Fibroblast of villous mesenchyme (primary cell): ENCODE measurements at regions not wholly inside any gene's neighbourhood (a gene's known extent, or its start where the extent isn't known, plus 50 kb on each side); places are given as distances from the start of the nearest gene placed in this dataset.
"Not testable (repeated sequence)": the region's sequence is repeated elsewhere in the genome, so short reads cannot be mapped to it uniquely, and the experiment has no call there.

Experiments
- DNase-seq: peaks from one replicate; pipeline ENCODE4 v3.0.0-alpha.2; 2010; ENCODE audit warnings: low read depth
- H3K4me3 ChIP-seq: 2 replicates; pipeline ENCODE4 v1.5.1; 2011; ENCODE audit warnings: low read depth, mild to moderate bottlenecking, low read length
- TF ChIP-seq, protein P1 (sequence below): IDR thresholded peaks from 2 replicates; pipeline ENCODE4 v1.5.1; 2012; ENCODE audit warnings: low read depth, mild to moderate bottlenecking, low read length; ENCODE audit not compliant: insufficient read depth

DNA sequence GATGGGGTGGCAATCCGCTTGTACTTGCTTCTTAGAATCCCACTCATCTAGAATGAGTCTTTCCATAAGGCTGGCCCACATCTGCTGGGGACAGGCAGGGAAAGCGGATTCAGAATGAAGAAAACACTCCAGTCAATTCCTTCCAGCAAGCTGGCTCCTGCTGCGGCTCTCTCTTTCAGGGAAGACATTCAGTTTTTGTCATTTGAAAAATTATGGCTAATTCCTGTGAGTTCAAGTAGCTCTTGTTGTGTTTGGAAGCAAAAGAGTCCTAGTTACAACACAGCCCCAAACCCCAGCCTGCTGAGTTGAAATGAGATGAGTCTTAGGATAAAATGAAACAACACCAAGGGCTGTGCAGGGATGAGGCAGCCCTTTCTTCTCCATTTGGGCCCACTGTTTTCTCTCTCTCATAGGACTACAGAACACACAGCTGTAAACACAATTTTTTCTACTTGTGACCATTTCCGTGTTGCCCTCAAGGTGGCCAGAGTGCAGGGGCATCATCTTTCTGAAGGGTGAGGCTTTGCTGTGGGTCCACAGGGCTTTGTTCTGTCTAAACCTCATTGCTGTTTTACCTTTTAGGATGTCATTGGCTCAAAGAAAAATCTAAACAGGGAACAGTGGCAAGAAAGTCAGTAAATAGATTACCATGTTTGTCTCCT, 90.8 kb upstream of the EEPD1 start:
- DNase-seq, result no peak
- no peak overlapping the region for H3K4me3 ChIP-seq
- TF ChIP-seq, protein P1, sequence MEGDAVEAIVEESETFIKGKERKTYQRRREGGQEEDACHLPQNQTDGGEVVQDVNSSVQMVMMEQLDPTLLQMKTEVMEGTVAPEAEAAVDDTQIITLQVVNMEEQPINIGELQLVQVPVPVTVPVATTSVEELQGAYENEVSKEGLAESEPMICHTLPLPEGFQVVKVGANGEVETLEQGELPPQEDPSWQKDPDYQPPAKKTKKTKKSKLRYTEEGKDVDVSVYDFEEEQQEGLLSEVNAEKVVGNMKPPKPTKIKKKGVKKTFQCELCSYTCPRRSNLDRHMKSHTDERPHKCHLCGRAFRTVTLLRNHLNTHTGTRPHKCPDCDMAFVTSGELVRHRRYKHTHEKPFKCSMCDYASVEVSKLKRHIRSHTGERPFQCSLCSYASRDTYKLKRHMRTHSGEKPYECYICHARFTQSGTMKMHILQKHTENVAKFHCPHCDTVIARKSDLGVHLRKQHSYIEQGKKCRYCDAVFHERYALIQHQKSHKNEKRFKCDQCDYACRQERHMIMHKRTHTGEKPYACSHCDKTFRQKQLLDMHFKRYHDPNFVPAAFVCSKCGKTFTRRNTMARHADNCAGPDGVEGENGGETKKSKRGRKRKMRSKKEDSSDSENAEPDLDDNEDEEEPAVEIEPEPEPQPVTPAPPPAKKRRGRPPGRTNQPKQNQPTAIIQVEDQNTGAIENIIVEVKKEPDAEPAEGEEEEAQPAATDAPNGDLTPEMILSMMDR, result no peak

DNA sequence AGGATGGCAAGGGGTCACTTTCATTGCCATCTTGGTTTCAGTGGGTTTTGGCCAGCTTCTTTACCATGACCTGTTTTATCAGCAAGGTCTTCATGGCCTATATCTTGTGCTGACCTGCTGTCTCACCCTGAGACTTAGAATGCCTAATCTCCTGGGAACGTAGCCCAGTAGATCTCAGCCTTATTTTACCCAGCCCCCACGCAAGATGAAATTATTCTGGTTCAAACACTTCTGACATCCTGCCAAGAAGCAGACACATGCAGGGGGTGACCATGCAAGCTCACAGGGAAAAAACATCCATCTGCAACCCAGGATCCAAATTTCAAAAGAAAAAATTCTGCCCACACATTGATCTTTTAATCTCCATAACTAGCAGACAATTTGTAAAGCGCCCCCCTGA, 88.4 kb upstream of the EEPD1 start:
- TF ChIP-seq, protein P1, result no peak
- DNase-seq, result no peak
- no peak overlapping the region for H3K4me3 ChIP-seq

DNA sequence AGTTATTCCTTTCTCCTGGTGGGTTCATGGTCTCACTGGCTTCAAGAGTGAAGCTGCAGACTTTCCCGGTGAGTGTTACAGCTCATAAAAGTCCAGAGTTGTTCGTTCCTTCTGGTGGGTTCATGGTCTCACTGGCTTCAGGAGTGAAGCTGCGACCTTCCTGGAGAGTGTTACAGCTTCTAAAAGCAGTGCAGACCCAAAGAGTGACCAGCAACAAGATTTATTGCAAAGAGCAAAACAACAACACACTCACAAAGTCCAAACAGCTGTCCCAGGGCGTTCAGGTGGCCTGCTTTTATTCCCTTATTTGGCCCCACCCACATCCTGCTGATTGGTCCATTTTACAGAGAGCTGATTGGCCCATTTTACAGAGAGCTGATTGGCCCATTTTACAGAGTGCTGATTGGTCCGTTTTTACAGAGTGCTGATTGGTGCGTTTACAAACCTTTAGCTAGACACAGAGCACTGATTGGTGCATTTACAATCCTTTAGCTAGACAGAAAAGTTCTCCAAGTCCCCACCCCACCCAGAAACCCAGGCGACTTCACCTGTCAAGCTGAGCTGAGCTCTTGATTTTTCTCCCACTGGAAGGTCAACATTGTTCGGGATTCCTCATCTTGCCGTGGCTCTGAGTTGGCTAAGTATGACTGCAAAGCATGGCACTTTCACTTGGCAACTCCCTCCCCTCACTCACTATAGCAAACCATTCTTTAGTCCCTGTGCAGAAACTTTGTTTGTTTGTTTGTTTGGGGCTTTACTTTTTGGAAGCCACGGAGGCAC, 87.3 kb upstream of the EEPD1 start:
- DNase-seq, H3K4me3 ChIP-seq: not testable (repeated sequence)

DNA sequence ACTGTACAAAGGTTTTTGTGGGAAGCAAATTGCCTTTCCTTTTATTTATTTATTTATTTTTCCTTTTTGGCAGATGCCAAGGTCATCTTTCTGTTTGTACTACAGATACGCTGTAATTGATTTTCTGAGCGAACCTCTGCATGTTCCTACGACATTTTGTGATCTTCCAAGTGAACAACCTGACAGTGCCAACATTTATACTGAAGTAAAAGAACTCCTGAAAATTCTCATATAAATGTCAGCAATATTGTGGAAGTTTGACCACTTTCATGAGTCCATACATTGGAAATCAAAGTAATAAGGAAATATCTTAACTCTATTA, 86.8 kb upstream of the EEPD1 start:
- TF ChIP-seq, protein P1, result no peak
- no peak overlapping the region for H3K4me3 ChIP-seq
- no peak for DNase-seq

DNA sequence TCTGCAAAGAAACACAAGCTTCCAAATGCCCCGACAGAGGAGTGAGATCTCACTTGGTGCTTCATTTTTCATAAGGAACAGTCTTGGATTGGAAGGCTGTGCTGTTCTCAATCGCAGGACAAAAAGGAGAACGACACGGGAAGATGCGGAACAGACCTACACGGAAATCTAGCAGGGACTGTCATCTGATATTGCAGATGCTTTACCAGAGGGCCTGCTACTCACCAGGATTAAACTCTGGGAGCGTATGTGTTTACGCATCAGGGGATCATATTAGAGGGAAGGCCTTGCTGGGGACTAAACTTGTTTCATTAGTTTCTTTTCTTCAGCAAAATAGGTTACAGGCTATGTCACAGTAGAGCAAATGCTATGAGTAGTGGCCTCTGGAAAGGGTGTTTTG, 82.8 kb upstream of the EEPD1 start:
- no peak overlapping the region for H3K4me3 ChIP-seq
- TF ChIP-seq, protein P1, result no peak
- DNase-seq, result no peak

DNA sequence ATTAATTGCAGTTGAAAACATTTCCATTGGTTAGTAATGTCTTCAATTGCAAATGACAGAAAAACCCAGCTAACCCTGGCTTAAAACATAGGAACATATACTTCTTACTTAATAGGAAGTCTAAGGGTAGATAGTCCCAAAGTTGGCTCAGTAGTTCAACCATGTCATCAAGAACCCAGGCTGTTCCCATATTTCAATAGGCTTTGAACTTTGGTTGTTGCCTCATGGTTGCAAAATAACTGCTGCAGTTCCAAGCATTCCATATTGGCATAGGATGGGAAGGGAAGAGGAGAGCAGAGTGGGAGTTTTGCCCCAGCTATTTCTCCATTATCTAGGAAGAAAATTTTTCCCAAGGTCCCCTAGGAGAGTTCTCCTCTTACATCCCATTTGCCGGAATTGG, 81.4 kb upstream of the EEPD1 start:
- no peak for DNase-seq
- no peak overlapping the region for H3K4me3 ChIP-seq
- TF ChIP-seq, protein P1, result no peak

DNA sequence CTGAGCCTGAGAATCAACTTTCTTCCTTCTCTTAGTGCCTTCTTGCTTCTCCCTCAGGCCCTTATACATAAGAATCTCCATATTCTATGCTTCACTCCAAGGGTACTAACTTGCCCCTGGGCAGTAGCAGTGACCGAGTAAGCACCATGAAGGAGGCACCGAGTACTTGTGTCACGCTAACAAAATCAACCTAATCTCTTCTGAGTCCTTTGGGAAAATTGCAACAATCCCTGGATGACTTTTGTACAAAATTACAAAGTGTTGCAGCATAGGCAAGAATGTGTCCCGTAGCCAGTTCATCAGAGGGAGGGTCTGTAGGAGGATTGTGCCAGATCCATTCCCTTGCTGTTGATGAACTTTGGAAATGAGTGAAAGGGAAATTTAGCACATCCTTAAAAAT, 80.4 kb upstream of the EEPD1 start:
- TF ChIP-seq, protein P1, result no peak
- H3K4me3 ChIP-seq, result no peak overlapping the region
- no peak for DNase-seq
